ENCODE measurements at regions not wholly inside any gene's neighbourhood (a gene's known extent, or its start where the extent isn't known, plus 50 kb on each side); places are given as distances from the start of the nearest gene placed in this dataset.

DNA sequence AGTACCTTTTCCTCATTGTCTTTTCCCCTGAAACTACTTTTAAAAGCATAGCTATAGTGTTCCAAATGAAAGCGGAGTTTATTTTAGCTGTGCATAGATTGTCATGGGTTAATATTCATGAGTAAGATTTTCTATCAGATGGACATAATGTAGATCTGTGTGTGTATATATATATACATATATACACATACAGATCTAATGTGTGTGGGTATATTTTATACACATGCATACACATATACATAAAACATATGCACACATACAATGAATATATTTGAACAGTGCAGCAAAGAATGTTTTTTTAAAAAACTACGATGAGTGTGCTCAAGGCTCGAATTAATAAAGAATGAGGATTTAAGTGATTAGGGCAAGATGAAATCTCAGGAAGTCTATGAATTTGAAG lies 328.3 kb upstream of the IL12A start:
- TF ChIP-seq SMC3 (IDR thresholded peaks at IDR 0.05; ENCODE audit: low read depth, low read length) (no peak), CTCF (IDR thresholded peaks at IDR 0.05) (no peak)
- TF ChIP-seq, protein P1, sequence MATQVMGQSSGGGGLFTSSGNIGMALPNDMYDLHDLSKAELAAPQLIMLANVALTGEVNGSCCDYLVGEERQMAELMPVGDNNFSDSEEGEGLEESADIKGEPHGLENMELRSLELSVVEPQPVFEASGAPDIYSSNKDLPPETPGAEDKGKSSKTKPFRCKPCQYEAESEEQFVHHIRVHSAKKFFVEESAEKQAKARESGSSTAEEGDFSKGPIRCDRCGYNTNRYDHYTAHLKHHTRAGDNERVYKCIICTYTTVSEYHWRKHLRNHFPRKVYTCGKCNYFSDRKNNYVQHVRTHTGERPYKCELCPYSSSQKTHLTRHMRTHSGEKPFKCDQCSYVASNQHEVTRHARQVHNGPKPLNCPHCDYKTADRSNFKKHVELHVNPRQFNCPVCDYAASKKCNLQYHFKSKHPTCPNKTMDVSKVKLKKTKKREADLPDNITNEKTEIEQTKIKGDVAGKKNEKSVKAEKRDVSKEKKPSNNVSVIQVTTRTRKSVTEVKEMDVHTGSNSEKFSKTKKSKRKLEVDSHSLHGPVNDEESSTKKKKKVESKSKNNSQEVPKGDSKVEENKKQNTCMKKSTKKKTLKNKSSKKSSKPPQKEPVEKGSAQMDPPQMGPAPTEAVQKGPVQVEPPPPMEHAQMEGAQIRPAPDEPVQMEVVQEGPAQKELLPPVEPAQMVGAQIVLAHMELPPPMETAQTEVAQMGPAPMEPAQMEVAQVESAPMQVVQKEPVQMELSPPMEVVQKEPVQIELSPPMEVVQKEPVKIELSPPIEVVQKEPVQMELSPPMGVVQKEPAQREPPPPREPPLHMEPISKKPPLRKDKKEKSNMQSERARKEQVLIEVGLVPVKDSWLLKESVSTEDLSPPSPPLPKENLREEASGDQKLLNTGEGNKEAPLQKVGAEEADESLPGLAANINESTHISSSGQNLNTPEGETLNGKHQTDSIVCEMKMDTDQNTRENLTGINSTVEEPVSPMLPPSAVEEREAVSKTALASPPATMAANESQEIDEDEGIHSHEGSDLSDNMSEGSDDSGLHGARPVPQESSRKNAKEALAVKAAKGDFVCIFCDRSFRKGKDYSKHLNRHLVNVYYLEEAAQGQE (IDR thresholded peaks at IDR 0.05; ENCODE audit: low read depth, low read length), result no peak
